ENCODE measurements at regions not wholly inside any gene's neighbourhood (a gene's known extent, or its start where the extent isn't known, plus 50 kb on each side); places are given as distances from the start of the nearest gene placed in this dataset.
"Not testable (repeated sequence)": the region's sequence is repeated elsewhere in the genome, so short reads cannot be mapped to it uniquely, and the experiment has no call there.

- TF ChIP-seq Cebpa-rat (IDR thresholded peaks at IDR 0.05) = no peak
- peaks cover 0 to 11% (median 0%) of the 10 kb centered on the region in 10 experiments; a peak in 4 of 20 replicates for H3K4me1 ChIP-seq
- no peak overlapping the region for H3K27ac ChIP-seq
- no peaks in the 10 kb centered on the region for H3K36me3 ChIP-seq
- no peak overlapping the region for H3K4me3 ChIP-seq
- no peaks in the 10 kb centered on the region for H3K27me3 ChIP-seq
- peaks cover 0 to 12% (median 4%) of the 10 kb centered on the region in 11 experiments; a peak in 5 of 22 replicates for H3K9me3 ChIP-seq (replicated peaks in 1 of 11)
- H3K4me2 ChIP-seq = peak overlapping the region in 2 of 11 experiments; percentile 4 to 35; a peak in 3 of 22 replicates
- no peak overlapping the region for H3K9ac ChIP-seq
- H4K20me1 ChIP-seq = no peaks in the 10 kb centered on the region
These were observed 120.0 kb upstream of the RBMS1 start for GRCh38 chr2:160613466-160614153.

- Histone ChIP-seq H3K27me3 (no peaks in the 10 kb centered on the region), H3K9me3 (replicated peaks in 1 of 11) (peaks cover 0 to 12% (median 4%) of the 10 kb centered on the region in 11 experiments; a peak in 5 of 22 replicates), H3K4me1 (peaks cover 0 to 11% (median 0%) of the 10 kb centered on the region in 10 experiments; a peak in 4 of 20 replicates), H4K20me1 (no peaks in the 10 kb centered on the region), H3K9ac (no peak overlapping the region), H3K4me2 (no peak overlapping the region), H3K4me3 (no peak overlapping the region), H3K27ac (no peak overlapping the region), H3K36me3 (no peaks in the 10 kb centered on the region)
- TF ChIP-seq Cebpa-rat (IDR thresholded peaks at IDR 0.05) = no peak
These were observed 120.8 kb upstream of the RBMS1 start for GRCh38 chr2:160614391-160614790.

GRCh38 chr2:160615706-160616105 is 122.1 kb upstream of the RBMS1 start:
- Histone ChIP-seq H3K9me3 (replicated peaks in 1 of 11) (peaks cover 0 to 12% (median 4%) of the 10 kb centered on the region in 11 experiments; a peak in 5 of 22 replicates), H3K36me3 (no peaks in the 10 kb centered on the region), H3K4me3 (no peak overlapping the region), H3K4me2 (no peak overlapping the region), H3K9ac (no peak overlapping the region), H3K27ac (no peak overlapping the region), H3K4me1 (peaks cover 0 to 11% (median 0%) of the 10 kb centered on the region in 10 experiments; a peak in 4 of 20 replicates), H3K27me3 (no peaks in the 10 kb centered on the region), H4K20me1 (no peaks in the 10 kb centered on the region)
- no peak for TF ChIP-seq Cebpa-rat (IDR thresholded peaks at IDR 0.05)

GRCh38 chr2:160616149-160616548 is 122.5 kb upstream of the RBMS1 start:
- Histone ChIP-seq H3K4me3 (no peak overlapping the region), H4K20me1 (no peaks in the 10 kb centered on the region), H3K9ac (no peak overlapping the region), H3K4me1 (peaks cover 0 to 11% (median 0%) of the 10 kb centered on the region in 10 experiments; a peak in 4 of 20 replicates), H3K36me3 (no peaks in the 10 kb centered on the region), H3K4me2 (no peak overlapping the region), H3K27ac (no peak overlapping the region), H3K27me3 (no peaks in the 10 kb centered on the region), H3K9me3 (replicated peaks in 1 of 11) (peaks cover 0 to 12% (median 4%) of the 10 kb centered on the region in 11 experiments; a peak in 5 of 22 replicates)
- no peak for TF ChIP-seq Cebpa-rat (IDR thresholded peaks at IDR 0.05)

GRCh38 chr2:160621748-160622147 is 128.1 kb upstream of the RBMS1 start:
- Histone ChIP-seq H3K9me3 (replicated peaks in 1 of 11) (peaks cover 0 to 12% (median 6%) of the 10 kb centered on the region in 11 experiments; a peak in 15 of 22 replicates), H4K20me1 (no peaks in the 10 kb centered on the region), H3K27me3 (no peaks in the 10 kb centered on the region), H3K27ac (no peak overlapping the region), H3K4me3 (no peak overlapping the region), H3K36me3 (no peaks in the 10 kb centered on the region), H3K9ac (no peak overlapping the region), H3K4me1 (no peaks in the 10 kb centered on the region), H3K4me2 (no peak overlapping the region)
- TF ChIP-seq Cebpa-rat (IDR thresholded peaks at IDR 0.05) = no peak

GRCh38 chr2:160628020-160628637 is 134.5 kb upstream of the RBMS1 start:
- H3K36me3 ChIP-seq, H4K20me1 ChIP-seq, H3K4me3 ChIP-seq, H3K27ac ChIP-seq, H3K27me3 ChIP-seq, H3K9ac ChIP-seq, H3K4me2 ChIP-seq: not testable (repeated sequence)
- H3K4me1 ChIP-seq = peaks cover 9 to 23% (median 14%) of the 10 kb centered on the region in 10 experiments
- H3K9me3 ChIP-seq (replicated peaks in 1 of 11) = peaks cover 0 to 25% (median 7%) of the 10 kb centered on the region in 11 experiments; a peak in 16 of 22 replicates

GRCh38 chr2:160628811-160629210 is 135.2 kb upstream of the RBMS1 start:
- Histone ChIP-seq H3K9me3 (replicated peaks in 1 of 11) (peaks cover 0 to 20% (median 4%) of the 10 kb centered on the region in 11 experiments; a peak in 16 of 22 replicates), H3K4me1 (peaks cover 9 to 26% (median 16%) of the 10 kb centered on the region in 10 experiments), H3K36me3 (no peaks in the 10 kb centered on the region), H4K20me1 (no peaks in the 10 kb centered on the region), H3K27me3 (no peaks in the 10 kb centered on the region), H3K4me3 (no peak overlapping the region), H3K27ac (no peak overlapping the region), H3K4me2 (no peak overlapping the region), H3K9ac (no peak overlapping the region)
- TF ChIP-seq Cebpa-rat (IDR thresholded peaks at IDR 0.05) = no peak

- Histone ChIP-seq H3K27me3 (no peaks in the 10 kb centered on the region), H4K20me1 (no peaks in the 10 kb centered on the region), H3K4me1 (peaks cover 10 to 26% (median 17%) of the 10 kb centered on the region in 10 experiments), H3K9me3 (replicated peaks in 1 of 11) (peaks cover 0 to 15% (median 0%) of the 10 kb centered on the region in 11 experiments; a peak in 7 of 22 replicates), H3K36me3 (no peaks in the 10 kb centered on the region), H3K27ac (peak overlapping the region in 2 of 11 experiments; percentile 7 to 49; a peak in 2 of 22 replicates), H3K4me2 (peak overlapping the region in 6 of 11 experiments; percentile 7 to 37 (median 25); a peak in 10 of 22 replicates), H3K4me3 (no peak overlapping the region), H3K9ac (no peak overlapping the region)
- no peak for TF ChIP-seq Cebpa-rat (IDR thresholded peaks at IDR 0.05)
These were observed 137.4 kb upstream of the RBMS1 start for GRCh38 chr2:160630801-160631590.

Data from BLaER1 treated with 17β-estradiol and CSF1 and Interleukin-3, amounts not matched to agents 10 nM and 100 nM (cell line).